Lower leg skin (tissue), 4 donors: ENCODE measurements at regions not wholly inside any gene's neighbourhood (a gene's known extent, or its start where the extent isn't known, plus 50 kb on each side); places are given as distances from the start of the nearest gene placed in this dataset.

Experiments used
- DNase-seq, 2 donors: peaks; one replicate each; pipeline ENCODE4 v3.0.0-alpha.2; 2019; ENCODE audit warnings: low spot score in 2 of 2
- H3K4me3 ChIP-seq: fragments of 200-600 bp; sonication (generic); 2 replicates; pipeline ENCODE4 v1.5.1; 2017; ENCODE audit warnings: mild to moderate bottlenecking, low read depth; ENCODE audit not compliant: poor library complexity, severe bottlenecking
- POLR2A ChIP-seq, 2 donors: fragments of 450-650 bp; IDR thresholded peaks; one replicate each; pipeline ENCODE4 v1.6.1; 2016 to 2017; ENCODE audit warnings: antibody characterized with exemption in 2 of 2, mild to moderate bottlenecking in 1 of 2, moderate library complexity in 1 of 2
- WGBS, 2 donors: methylation state at CpG; one replicate each; pipeline ENCODE4 v1.1.5; 2018; 5-methylcytosine and 5-hydroxymethylcytosine counted together
- intact Hi-C: fragments of 100-400 bp; cut with DNase I; formaldehyde crosslinking; loops from one replicate; pipeline ENCODE4 v1.15.0; 2023; ENCODE audit warnings: low total_unique reads
- TF ChIP-seq, protein P1 (sequence below), 3 donors: fragments of 450-650 bp; IDR thresholded peaks; one replicate each; pipeline ENCODE4 v1.5.1; 2016; ENCODE audit warnings: antibody characterized with exemption in 3 of 3, mild to moderate bottlenecking in 3 of 3, moderate library complexity in 2 of 3

GRCh38 chr6:54614499-54615195 lies 231.9 kb upstream of the FAM83B start:
- no peak overlapping the region for H3K4me3 ChIP-seq
- intact Hi-C loops: no loop called here
- no peak for DNase-seq
- TF ChIP-seq POLR2A (IDR thresholded peaks at IDR 0.05): no peak
- TF ChIP-seq, protein P1, sequence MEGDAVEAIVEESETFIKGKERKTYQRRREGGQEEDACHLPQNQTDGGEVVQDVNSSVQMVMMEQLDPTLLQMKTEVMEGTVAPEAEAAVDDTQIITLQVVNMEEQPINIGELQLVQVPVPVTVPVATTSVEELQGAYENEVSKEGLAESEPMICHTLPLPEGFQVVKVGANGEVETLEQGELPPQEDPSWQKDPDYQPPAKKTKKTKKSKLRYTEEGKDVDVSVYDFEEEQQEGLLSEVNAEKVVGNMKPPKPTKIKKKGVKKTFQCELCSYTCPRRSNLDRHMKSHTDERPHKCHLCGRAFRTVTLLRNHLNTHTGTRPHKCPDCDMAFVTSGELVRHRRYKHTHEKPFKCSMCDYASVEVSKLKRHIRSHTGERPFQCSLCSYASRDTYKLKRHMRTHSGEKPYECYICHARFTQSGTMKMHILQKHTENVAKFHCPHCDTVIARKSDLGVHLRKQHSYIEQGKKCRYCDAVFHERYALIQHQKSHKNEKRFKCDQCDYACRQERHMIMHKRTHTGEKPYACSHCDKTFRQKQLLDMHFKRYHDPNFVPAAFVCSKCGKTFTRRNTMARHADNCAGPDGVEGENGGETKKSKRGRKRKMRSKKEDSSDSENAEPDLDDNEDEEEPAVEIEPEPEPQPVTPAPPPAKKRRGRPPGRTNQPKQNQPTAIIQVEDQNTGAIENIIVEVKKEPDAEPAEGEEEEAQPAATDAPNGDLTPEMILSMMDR (IDR thresholded peaks at IDR 0.05): no peak
- 92% methylated on average over 9 of the region's 9 CpGs for WGBS, 2 donors

DNA sequence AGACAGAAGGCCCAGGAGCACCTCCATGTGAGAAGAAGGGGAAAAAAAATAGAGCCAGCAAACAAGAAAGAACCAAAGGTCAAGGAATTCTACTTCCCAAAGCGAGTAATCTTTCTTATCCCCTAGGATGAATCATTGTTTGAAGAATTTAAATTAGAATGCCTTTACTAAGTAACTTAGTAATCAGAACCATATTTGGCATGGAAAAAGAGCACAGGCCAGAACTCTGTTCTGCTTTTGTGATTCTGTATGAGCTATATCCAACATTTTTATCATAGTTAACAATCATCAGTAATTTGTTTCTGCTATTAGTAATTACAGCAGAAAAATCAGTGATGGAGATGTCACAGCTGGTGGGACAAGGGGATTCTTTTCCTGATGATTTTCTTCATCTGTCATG lies 228.8 kb upstream of the FAM83B start:
- no peak for DNase-seq
- WGBS, 2 donors: 15 to 17% methylated on average over 1 of the region's 1 CpG
- intact Hi-C loops: no loop called here
- no peak overlapping the region for H3K4me3 ChIP-seq
- no peak for TF ChIP-seq POLR2A (IDR thresholded peaks at IDR 0.05)
- TF ChIP-seq, protein P1 (IDR thresholded peaks at IDR 0.05): no peak

DNA sequence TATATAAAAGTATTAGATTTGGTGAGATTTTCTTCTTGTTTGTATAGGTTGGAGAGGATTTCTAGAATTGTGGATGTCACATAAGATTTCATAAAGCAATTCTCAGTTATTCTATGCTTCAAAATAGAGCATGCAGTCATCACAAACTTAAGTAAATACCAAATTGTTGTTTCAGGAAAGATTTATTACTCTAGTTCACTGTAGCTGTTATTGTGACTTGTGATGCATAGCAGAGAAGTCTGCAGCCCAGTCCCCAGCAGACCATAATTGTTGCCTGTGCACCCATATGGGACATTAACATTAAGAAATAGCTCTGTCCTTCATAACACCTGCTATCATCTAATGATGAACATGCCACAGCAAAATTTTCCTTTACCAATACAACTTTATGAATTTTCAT lies 228.0 kb upstream of the FAM83B start:
- intact Hi-C loops: no loop called here
- TF ChIP-seq POLR2A (IDR thresholded peaks at IDR 0.05): no peak
- TF ChIP-seq, protein P1 (IDR thresholded peaks at IDR 0.05): no peak
- no peak for DNase-seq
- no peak overlapping the region for H3K4me3 ChIP-seq

DNA sequence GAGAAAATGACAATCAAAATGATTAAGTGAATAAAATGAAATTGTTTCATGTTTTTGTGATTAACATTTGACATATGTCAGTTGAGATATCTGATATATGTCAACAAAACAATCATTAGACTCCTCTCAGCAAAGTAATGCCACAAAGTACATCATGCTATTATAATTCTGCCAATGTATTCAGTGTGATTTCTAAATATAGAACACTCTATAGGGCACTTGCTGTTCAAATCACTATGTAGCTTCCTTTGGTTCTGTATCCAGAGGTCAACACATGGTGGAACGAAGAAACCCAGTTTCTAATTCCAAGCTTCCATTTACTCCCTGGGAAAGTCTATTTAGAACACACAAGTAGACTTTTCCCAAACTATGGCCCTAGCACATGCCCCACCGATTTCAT lies 227.5 kb upstream of the FAM83B start:
- DNase-seq: no peak
- no peak overlapping the region for H3K4me3 ChIP-seq
- intact Hi-C loops: no loop called here
- TF ChIP-seq, protein P1 (IDR thresholded peaks at IDR 0.05): no peak
- no peak for TF ChIP-seq POLR2A (IDR thresholded peaks at IDR 0.05)
- 87 to 96% methylated on average over 2 of the region's 2 CpGs for WGBS, 2 donors

- intact Hi-C loops: no loop called here
- H3K4me3 ChIP-seq: no peak overlapping the region
- TF ChIP-seq, protein P1 (IDR thresholded peaks at IDR 0.05): no peak
- no peak for TF ChIP-seq POLR2A (IDR thresholded peaks at IDR 0.05)
- DNase-seq: no peak
Measured at GRCh38 chr6:54621285-54621684, 225.3 kb upstream of the FAM83B start.

GRCh38 chr6:54624216-54624615 lies 222.4 kb upstream of the FAM83B start:
- no peak overlapping the region for H3K4me3 ChIP-seq
- TF ChIP-seq POLR2A (IDR thresholded peaks at IDR 0.05): no peak
- TF ChIP-seq, protein P1 (IDR thresholded peaks at IDR 0.05): no peak
- WGBS, 2 donors: 94 to 97% methylated on average over 1 of the region's 1 CpG
- intact Hi-C loops: no loop called here
- DNase-seq: no peak
